Gastroesophageal sphincter (tissue), 4 donors: ENCODE measurements at regions not wholly inside any gene's neighbourhood (a gene's known extent, or its start where the extent isn't known, plus 50 kb on each side); places are given as distances from the start of the nearest gene placed in this dataset.

Source experiments
- ATAC-seq: fragments of 150-250 bp; one replicate; pipeline ENCODE4 v1.9.1; 2016; ENCODE audit warnings: mild to moderate bottlenecking, moderate library complexity
- H3K27ac ChIP-seq, 4 donors: fragments of 200-600 bp; sonication (generic) in 3 of 4; 1 replicate in 3 of 4; 2 replicates in 1 of 4; pipeline ENCODE4 v1.5.1; 2016 to 2019
- H3K27me3 ChIP-seq: fragments of 200-600 bp; sonication (generic); one replicate; pipeline ENCODE4 v1.5.1; 2019
- H3K36me3 ChIP-seq, 2 donors: fragments of 200-600 bp; sonication (generic); one replicate each; pipeline ENCODE4 v1.5.1; 2019; ENCODE audit warnings: control low read depth in 1 of 2
- H3K4me1 ChIP-seq, 3 donors: fragments of 200-600 bp; sonication (generic); 1 replicate in 2 of 3; 2 replicates in 1 of 3; pipeline ENCODE4 v1.5.1; 2016 to 2019; ENCODE audit warnings: control low read depth in 2 of 3
- H3K4me3 ChIP-seq, 2 donors: fragments of 200-600 bp; sonication (generic); one replicate each; pipeline ENCODE4 v1.5.1; 2019; ENCODE audit warnings: mild to moderate bottlenecking in 1 of 2, moderate library complexity in 1 of 2
- H3K9me3 ChIP-seq, 3 donors: fragments of 200-600 bp; sonication (generic); one replicate each; pipeline ENCODE4 v1.5.1; 2017 to 2019; ENCODE audit warnings: control low read depth in 2 of 3
- CTCF ChIP-seq, 4 experiments: fragments of 200-600 bp in 2 of 4; fragments of 450-650 bp in 2 of 4; sonication (generic) in 1 of 4; IDR thresholded peaks; one replicate each; pipeline ENCODE4 v1.5.1; 2017 to 2019; ENCODE audit warnings: antibody characterized with exemption in 4 of 4, mild to moderate bottlenecking in 2 of 4, moderate library complexity in 2 of 4
- EP300 ChIP-seq: sonication (generic); formaldehyde crosslinking; IDR thresholded peaks from one replicate; pipeline ENCODE4 v1.6.1; 2017; ENCODE audit warnings: antibody characterized with exemption, mild to moderate bottlenecking
- POLR2A ChIP-seq, 2 donors: fragments of 450-650 bp; IDR thresholded peaks; one replicate each; pipeline ENCODE4 v1.6.1; 2017; ENCODE audit warnings: antibody characterized with exemption in 2 of 2, mild to moderate bottlenecking in 2 of 2, moderate library complexity in 1 of 2
- POLR2AphosphoS5 ChIP-seq: sonication (generic); formaldehyde crosslinking; IDR thresholded peaks from one replicate; pipeline ENCODE4 v1.6.1; 2017; ENCODE audit warnings: antibody characterized with exemption
- WGBS, 2 donors: methylation state at CpG; one replicate each; pipeline ENCODE4 v1.1.5; 2018; ENCODE audit warnings: low coverage in 1 of 2; 5-methylcytosine and 5-hydroxymethylcytosine counted together

GRCh38 chr11:128304666-128305485, 282.5 kb downstream of the ETS1 start:
- no peak for ATAC-seq
- Histone ChIP-seq H3K36me3 (no peaks in the 10 kb centered on the region), H3K4me1 (no peaks in the 10 kb centered on the region), H3K27me3 (no peaks in the 10 kb centered on the region), H3K4me3 (no peak overlapping the region), H3K27ac (no peak overlapping the region), H3K9me3 (no peaks in the 10 kb centered on the region)
- 92 to 94% methylated on average over 7 to 8 of the region's 8 CpGs for WGBS, 2 donors
- TF ChIP-seq EP300 (no peak), CTCF (IDR thresholded peaks at IDR 0.05) (no peak)

- H3K4me3 ChIP-seq: no peak overlapping the region
- H3K4me1 ChIP-seq: no peaks in the 10 kb centered on the region
- TF ChIP-seq CTCF (IDR thresholded peaks at IDR 0.05): no peak
- no peak for TF ChIP-seq POLR2AphosphoS5
- no peak for TF ChIP-seq POLR2A (IDR thresholded peaks at IDR 0.05)
- TF ChIP-seq EP300: no peak
- H3K27me3 ChIP-seq: no peaks in the 10 kb centered on the region
- 95 to 100% methylated on average over 2 of the region's 2 CpGs for WGBS, 2 donors
- H3K9me3 ChIP-seq: no peaks in the 10 kb centered on the region
- no peaks in the 10 kb centered on the region for H3K36me3 ChIP-seq
- no peak for ATAC-seq
- H3K27ac ChIP-seq: no peak overlapping the region
Measured at GRCh38 chr11:128304116-128304515, 283.2 kb downstream of the ETS1 start.

- no peaks in the 10 kb centered on the region for H3K9me3 ChIP-seq
- TF ChIP-seq EP300 (no peak), POLR2A (IDR thresholded peaks at IDR 0.05) (no peak), CTCF (IDR thresholded peaks at IDR 0.05) (no peak), POLR2AphosphoS5 (no peak)
- H3K27ac ChIP-seq: no peak overlapping the region
- H3K36me3 ChIP-seq: no peaks in the 10 kb centered on the region
- ATAC-seq: no peak
- no peaks in the 10 kb centered on the region for H3K27me3 ChIP-seq
- WGBS, 2 donors: 92 to 93% methylated on average over 3 to 5 of the region's 5 CpGs
- H3K4me3 ChIP-seq: no peak overlapping the region
- peaks cover 0 to 7% (median 0%) of the 10 kb centered on the region in 3 donors for H3K4me1 ChIP-seq
Measured at GRCh38 chr11:128303383-128303782, 284.0 kb downstream of the ETS1 start.

GRCh38 chr11:128302425-128303186, 284.8 kb downstream of the ETS1 start:
- no peaks in the 10 kb centered on the region for H3K9me3 ChIP-seq
- no peak overlapping the region for H3K27ac ChIP-seq
- ATAC-seq: peak; percentile 16
- H3K4me1 ChIP-seq: peaks cover 3 to 15% (median 5%) of the 10 kb centered on the region in 3 donors
- TF ChIP-seq EP300: no peak
- no peak for TF ChIP-seq CTCF (IDR thresholded peaks at IDR 0.05)
- no peak for TF ChIP-seq POLR2A (IDR thresholded peaks at IDR 0.05)
- no peak for TF ChIP-seq POLR2AphosphoS5
- H3K27me3 ChIP-seq: no peaks in the 10 kb centered on the region
- H3K36me3 ChIP-seq: no peaks in the 10 kb centered on the region
- H3K4me3 ChIP-seq: no peak overlapping the region
- WGBS, 2 donors: 91% methylated on average over 7 of the region's 7 CpGs
